NCI-H2227 (cell line): ENCODE measurements at regions not wholly inside any gene's neighbourhood (a gene's known extent, or its start where the extent isn't known, plus 50 kb on each side); places are given as distances from the start of the nearest gene placed in this dataset.

Source experiments
- DNase-seq: peaks from one replicate; lab custom pipeline; 2025; ENCODE audit not compliant: unreplicated experiment; lab: John Stamatoyannopoulos, UW

DNA sequence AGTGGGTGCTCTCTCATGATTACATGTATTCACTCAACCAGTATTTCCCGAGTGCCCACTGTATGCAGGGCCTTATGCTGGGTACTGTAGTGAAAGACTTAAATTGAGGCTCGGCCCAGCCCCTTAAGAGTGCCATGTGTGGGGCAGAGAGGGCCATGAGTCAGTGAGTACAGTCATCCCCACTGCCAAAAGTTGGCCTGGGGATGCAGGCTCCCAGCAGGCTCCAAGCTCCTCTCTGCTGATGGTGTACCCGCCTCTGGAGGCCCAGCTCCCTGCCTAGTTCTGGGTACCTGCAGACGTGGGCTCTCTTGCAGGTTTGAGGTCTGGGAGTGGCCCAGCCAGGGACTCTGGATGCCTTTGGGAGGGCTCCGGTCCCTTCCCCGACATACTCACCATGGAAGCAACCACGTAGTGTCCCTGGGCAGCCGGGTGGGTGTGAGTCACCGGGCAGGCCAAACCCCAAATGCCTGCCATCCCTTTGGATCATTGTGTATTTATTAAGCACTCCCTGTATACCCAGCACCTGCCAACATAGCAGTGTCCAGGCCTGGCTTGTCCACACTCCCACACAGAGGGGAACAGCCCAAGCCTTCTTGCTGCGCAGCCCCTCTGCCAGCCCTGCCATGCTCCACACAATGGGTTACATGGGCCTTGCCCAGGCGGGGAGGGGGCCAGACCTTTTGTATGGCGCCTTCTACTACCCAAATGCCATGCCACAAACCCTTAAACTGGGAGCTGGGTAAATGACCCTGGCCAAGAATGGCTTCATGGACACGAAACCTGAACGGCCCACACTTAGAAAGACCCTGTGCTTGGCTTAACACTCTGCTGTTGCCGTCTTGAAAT is 153.6 kb downstream of the VEGFA start:
- DNase-seq = no peak

GRCh38 chr6:43922426-43923375 is 152.7 kb downstream of the VEGFA start:
- no peak for DNase-seq

DNA sequence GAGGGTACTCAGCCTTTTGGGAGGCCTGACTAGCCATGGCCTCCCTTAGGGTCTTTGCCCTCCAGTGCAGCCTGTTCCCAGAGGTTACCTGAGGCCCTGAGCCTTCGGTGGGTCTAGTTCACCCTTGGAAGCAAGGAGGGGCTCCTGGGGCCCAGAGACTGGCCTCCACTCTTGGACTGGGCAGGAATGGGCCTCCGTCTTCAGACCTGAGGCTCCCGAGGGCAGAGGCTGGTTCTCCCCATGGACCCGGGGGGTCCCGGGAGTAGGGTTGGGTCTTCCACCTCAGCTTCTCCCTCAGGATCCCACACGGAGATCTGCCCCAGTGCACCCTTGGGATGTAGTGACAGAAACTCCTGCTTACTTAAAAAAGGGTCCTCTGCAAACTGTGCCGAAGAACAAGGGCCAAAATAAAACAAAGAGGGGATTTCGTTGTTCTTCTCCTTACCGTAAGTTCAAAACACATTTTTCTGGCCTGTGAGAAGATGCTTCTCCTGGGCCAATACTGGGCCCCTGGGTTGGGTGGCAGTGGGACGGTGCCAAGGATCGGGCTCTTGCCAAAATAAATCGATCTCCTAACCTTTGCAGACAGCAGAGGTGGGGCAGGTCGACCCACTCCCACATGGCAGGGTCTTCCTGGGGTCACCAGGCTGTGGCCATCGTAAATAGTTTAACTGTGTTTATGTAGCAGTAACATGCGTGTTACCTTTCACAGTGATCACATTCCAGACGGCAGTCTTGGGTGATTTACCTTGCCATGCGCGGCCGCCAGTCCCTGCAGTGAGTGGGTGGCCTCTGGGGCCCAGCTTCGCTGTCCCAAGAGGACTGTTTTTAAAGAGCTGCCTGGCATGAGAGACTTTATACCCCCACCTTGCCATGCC is 151.8 kb downstream of the VEGFA start:
- no peak for DNase-seq

GRCh38 chr6:43921039-43921438 is 151.0 kb downstream of the VEGFA start:
- no peak for DNase-seq

DNA sequence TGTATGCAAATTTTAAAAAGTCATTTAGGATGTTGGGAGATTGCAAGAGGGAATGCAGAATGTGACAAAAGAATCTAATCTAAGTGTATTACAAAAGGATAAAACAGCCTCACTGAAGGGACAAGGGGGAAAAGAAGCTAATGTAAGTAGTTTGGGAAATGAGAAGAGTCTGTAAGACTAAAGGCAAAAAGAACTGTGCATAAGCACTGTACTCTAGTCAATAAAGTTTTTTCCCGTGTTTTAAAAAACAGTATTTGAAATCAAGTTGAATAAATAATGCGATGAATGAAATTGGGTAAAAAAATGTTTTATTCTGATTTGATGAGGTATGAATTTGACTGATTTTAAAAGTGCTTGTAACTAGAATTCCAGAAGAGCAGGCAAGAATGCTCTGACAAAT is 149.8 kb downstream of the VEGFA start:
- DNase-seq = no peak

DNA sequence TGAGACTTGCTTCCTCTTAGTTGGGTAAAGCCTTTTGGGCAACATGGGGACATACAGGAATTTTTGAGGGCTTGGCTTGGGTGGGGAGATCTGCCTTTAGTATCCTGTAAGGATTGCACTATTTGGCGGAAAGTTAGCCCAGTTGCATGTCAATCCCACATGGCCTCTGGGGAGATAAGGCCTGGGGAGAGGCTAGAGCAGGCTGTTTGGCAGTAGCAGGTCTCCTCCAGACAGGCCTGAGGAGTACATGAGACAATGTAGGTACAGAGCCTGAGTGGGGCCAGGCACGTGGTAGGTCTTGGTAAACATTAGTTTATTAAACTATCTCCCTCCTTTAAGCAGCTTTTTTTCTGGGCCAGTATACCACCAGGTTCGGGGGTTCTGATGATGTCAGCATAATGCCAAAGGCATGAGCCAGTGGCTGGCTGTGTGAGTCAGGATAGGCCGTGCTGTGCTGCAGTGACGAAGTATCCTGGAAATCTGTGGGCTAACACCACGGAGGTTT is 147.9 kb downstream of the VEGFA start:
- no peak for DNase-seq

- no peak for DNase-seq
Observed at GRCh38 chr6:43916924-43917877, 147.2 kb downstream of the VEGFA start.

DNA sequence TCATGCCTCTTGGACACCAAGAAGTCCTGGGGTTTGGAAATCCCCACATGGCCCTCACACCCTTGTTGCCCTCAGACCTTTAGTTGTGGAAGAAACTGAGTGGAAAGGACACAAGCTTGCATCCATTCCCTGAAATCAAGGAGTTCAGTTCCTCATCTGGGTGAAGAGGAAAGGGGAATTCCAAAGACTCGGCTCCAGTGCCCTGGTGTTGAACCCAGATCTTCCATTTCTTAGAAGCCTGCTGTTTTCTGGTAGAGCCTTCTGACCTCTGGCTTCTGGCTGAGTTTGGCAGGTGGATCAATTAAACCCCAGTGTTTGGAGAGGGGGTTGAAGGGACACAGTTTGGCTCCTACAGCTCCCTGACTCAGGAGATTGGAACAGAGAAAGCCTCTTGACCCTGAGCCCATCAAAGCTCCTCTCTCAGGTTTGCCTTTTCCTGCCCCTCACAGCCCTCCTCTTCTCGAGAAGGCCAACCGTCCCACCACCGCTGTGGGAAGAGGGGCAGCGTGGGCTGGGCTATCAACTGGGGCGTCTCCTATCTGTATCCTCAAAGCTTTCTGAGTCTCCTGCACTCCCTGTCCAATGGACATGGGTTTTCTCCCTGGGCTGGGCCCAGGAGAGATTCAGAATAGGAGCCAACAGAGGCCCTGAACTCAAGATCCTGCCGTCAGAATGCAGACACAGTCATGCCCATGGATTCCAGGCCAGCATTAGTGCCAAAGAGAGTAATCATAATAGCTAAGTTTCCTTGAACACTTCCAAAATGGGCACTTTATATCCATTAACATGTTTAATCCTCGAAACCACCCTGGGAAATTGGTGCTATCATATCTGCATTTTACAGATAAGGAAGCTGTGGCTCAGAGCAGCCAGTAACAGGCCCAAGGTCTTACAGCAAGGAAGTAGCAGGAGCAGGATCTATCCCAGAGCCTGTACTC is 146.2 kb downstream of the VEGFA start:
- DNase-seq = no peak

DNA sequence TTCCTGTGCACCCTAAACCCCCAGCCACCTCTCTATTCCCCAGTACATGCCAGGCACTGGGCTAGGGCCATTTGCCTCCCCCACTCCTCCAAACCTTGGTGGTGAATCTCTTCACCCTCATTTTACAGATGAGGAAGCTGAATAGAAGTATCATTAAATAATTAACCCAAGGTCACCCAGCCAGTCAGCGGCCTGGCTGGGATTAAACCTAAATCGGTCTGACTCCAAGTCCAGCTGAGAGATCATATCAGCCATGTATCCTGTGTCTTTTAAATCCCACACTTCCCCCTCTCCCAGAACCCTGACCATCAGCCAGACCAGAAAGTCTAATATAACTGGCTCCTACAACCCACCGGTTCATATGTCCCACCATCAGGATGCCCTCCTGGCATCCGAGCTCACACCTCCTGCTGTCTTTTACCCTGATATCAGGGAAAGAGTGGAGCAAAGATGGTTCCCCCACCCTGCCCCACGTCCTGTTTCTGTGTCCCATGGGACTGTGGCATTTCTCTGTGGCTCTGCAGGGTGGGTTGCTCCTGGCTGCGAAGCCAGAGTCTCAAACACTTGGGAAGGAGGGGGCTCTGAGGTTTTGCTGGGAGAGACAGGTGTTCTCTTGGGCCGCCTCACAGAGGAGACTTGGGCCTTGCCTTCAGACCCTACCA is 145.3 kb downstream of the VEGFA start:
- DNase-seq = no peak

DNA sequence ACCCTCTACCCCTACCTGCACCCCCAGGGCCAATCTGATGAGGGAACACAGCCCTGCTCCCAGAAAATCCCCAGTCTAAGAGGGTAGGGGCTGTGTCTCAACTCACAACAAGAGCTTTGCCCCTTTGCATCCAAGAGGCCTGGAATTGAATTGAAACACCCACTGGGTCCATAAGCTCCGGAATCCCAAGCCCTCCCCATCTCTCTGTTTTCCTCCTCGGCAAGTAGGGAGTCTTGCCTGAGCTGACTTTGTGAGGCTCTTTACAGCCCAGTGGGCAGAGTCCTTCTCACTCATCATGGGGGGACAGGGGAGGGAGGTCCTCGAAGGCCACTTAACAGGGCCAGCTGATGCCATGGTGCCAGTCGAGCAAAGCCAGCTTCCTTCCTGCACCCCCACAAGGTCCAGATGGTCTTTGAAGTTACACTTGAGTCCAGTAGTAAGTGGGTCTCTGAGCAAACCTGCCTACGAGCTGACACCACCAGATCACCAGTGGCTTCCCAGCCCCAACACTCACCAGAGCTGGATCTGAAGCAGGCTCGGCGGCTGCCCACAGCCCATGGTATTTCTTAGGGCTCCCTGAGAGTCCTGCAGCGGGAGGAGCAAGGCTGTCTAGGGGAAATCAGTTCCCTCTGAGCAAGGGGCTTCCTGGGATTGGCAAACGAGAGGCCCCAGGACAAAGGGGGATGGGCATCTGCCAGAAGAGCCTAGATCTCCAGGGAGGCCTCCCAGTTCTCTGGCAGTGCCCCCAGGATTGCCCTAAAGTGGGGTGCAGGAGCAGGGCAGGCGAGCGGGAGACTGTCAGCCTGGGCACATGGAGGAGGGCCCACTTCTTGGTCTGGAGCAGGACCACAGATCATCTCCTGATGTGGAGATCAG is 144.5 kb downstream of the VEGFA start:
- no peak for DNase-seq

- no peak for DNase-seq
Observed at GRCh38 chr6:43913375-43914271, 143.6 kb downstream of the VEGFA start.

DNA sequence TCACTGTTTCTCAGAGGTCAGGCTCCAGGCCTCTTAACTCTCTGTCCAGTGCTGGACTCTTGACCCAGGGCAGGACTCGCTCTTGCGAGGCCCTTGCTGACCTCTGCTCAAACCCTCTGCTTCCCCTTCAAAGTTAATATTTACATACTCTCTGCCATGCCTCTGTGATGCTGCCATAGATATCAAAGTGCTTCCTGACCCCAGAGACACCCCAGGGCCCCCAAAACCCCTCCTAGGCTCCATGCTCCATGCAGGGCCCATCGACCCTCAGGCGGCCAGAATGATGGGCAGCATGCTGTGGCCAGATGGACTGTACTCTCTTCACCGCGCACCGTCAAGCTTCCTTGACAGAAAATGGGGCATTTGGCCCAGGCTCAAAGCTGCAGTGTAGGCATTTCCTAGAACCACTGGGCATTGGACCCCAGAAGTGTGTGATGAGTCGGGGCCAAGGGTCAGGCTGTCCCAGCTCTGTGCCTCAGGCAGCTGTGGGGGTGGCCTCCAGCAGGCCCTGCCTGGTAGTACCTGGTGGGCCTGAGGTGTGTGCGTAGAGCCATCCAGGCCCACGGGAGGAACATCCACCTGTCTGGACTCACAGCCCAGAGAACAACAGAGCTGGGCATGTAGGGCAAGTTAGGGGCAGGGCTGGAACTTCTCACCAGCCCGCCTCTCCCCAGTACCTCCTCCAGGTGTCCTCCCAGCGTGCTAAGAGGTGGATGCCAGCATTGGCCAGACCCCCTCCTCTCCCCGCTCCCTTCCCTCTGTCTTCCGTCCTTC is 142.8 kb downstream of the VEGFA start:
- DNase-seq = no peak

DNA sequence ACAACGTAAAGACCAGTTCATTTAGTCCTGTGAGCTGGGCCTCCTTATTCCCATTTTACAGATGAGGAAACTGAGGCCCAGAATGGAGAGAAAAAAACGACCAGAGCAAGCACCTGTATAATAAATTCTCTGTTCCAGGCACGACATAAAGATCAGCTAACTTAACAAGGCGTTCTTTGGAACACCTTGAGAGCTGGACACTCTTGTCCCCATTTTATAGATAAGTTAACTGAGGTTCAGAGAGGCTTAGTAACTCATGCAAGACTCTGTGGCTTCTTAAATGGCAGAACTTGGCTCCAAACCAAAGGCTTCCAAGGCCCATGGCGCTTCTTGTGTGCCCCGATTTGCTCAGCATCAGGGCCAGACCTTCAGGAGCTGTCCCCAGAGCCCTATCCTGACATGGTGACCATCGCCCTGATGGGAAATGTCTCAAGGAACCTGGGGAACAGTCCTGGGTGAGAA is 142.1 kb downstream of the VEGFA start:
- no peak for DNase-seq

DNA sequence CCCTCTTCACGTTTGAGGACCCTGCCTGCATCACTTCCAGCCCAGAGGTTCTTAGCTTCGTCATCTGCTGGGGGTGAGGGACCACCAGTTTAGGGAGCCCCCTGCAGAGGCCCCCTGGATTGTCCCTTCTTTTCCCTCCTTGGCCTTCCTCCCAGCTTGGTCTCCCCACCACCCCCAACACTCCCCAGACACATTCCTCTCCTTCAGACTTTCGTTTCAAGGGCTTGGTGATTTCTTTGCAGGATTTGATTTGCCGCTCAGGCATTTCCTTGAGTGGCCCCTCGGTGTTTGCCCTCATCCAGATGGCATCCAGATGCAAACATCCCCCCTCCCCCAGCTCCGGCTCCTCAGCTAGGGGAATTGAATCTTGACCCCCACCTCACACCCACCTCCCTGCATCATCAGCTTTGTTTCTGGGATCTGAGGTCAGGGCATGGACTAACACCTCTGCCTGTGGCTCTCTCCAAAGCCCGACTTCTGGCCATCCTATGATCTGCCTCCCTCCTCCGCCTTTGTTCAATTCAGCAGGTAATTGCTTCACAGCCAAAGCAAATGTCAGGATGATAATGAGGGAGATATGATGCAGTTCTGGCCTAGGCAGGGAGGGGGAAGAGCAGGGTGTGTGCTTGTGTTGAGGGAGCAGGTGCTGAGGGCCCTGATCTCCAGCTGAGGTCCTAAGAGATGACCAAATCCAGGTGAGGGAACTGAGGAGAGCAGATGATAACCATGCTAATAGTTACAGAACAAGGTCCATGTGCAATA is 141.5 kb downstream of the VEGFA start:
- DNase-seq = peak; percentile 58
